ENCODE measurements at regions not wholly inside any gene's neighbourhood (a gene's known extent, or its start where the extent isn't known, plus 50 kb on each side); places are given as distances from the start of the nearest gene placed in this dataset.

- Histone ChIP-seq H3K4me2 (ENCODE audit: insufficient read depth, insufficient read length, low read length) (no peak overlapping the region), H2BK20ac (ENCODE audit: low read depth, low read length, poor library complexity, severe bottlenecking) (no peak overlapping the region), H3K9me3 (ENCODE audit: control insufficient read depth, low read depth, low read length) (peaks cover 14% of the 10 kb centered on the region), H3T11ph (ENCODE audit: low read length) (no peak overlapping the region), H2AK5ac (ENCODE audit: insufficient read length, low read length) (no peak overlapping the region), H4K5ac (ENCODE audit: insufficient read length, low read depth, low read length) (no peak overlapping the region), H2BK12ac (ENCODE audit: insufficient read length, low read depth, low read length) (no peak overlapping the region), H3K18ac (ENCODE audit: insufficient read length, low read depth, low read length) (no peak overlapping the region), H2BK120ac (ENCODE audit: low read depth, low read length, poor library complexity, severe bottlenecking) (no peak overlapping the region), H3K79me2 (ENCODE audit: insufficient read depth, low read length) (no peaks in the 10 kb centered on the region), H3K27me3 (ENCODE audit: insufficient read depth, low read length) (no peaks in the 10 kb centered on the region; the same call in 1 of the 2 replicates), H4K20me1 (ENCODE audit: control insufficient read depth, insufficient read depth, insufficient read length) (no peaks in the 10 kb centered on the region), H2BK5ac (ENCODE audit: insufficient read length, low read length) (no peak overlapping the region), H3K9ac (ENCODE audit: extremely low read depth, insufficient read length, low read length) (no peak overlapping the region), H3K23ac (ENCODE audit: insufficient read length, low read depth, low read length) (no peak overlapping the region), H3K56ac (ENCODE audit: insufficient read length, low read depth, low read length) (no peak overlapping the region), H3K4ac (ENCODE audit: low read depth, low read length) (no peak overlapping the region), H3K4me1 (ENCODE audit: insufficient read depth, low read length) (no peaks in the 10 kb centered on the region), H3K14ac (ENCODE audit: insufficient read depth, low read length) (no peak overlapping the region), H3K79me1 (ENCODE audit: insufficient read depth, low read depth, low read length, poor library complexity, severe bottlenecking) (no peaks in the 10 kb centered on the region), H4K91ac (ENCODE audit: insufficient read length, low read depth, low read length) (no peak overlapping the region), H3K27ac (ENCODE audit: insufficient read length, low read depth, low read length) (no peak overlapping the region), H3K23me2 (ENCODE audit: insufficient read length, low read depth, low read length, poor library complexity, severe bottlenecking) (no peaks in the 10 kb centered on the region), H4K8ac (replicated peaks; ENCODE audit: insufficient read length, low read depth, low read length) (no peak overlapping the region), H2AFZ (ENCODE audit: low read length) (no peak overlapping the region), H2BK15ac (ENCODE audit: low read depth, low read length) (no peak overlapping the region)
- no peak for DNase-seq
- TF ChIP-seq CTCF (conservative IDR thresholded peaks at IDR 0.05): no peak
- Mint-ChIP-seq H3K4me1 (no peaks in the 10 kb centered on the region), H3K27ac (no peak overlapping the region), H3K9me3 (peaks cover 22 to 30% of the 10 kb centered on the region in 2 experiments), H3K4me3 (no peak overlapping the region), H3K27me3 (ENCODE audit: low read depth) (no peaks in the 10 kb centered on the region; the same call in 1 of the 2 replicates), H3K36me3 (ENCODE audit: insufficient read depth in 1 of 3, low read depth in 3 of 3) (peaks cover 11 to 28% (median 21%) of the 10 kb centered on the region in 3 experiments)
- no CpG with 5 or more reads among the region's 4 CpGs for WGBS (ENCODE audit: extremely low coverage, insufficient read length, low lambda C conversion rate)
Measured at GRCh38 chr5:104594850-104595249, 1032.3 kb upstream of the NUDT12 start.
